Body of pancreas (tissue), 4 donors: ENCODE measurements at regions not wholly inside any gene's neighbourhood (a gene's known extent, or its start where the extent isn't known, plus 50 kb on each side); places are given as distances from the start of the nearest gene placed in this dataset.

Source experiments
- POLR2A ChIP-seq, 3 donors: fragments of 450-650 bp; IDR thresholded peaks; one replicate each; pipeline ENCODE4 v1.6.1; 2016; ENCODE audit warnings: antibody characterized with exemption in 3 of 3, mild to moderate bottlenecking in 2 of 3
- TF ChIP-seq, protein P1 (sequence below), 7 experiments: fragments of 450-650 bp in 4 of 7; fragments of 200-600 bp in 3 of 7; sonication (generic) in 3 of 7; IDR thresholded peaks; one replicate each; pipeline ENCODE4 v1.5.1; 2016 to 2019; ENCODE audit warnings: antibody characterized with exemption in 7 of 7

DNA sequence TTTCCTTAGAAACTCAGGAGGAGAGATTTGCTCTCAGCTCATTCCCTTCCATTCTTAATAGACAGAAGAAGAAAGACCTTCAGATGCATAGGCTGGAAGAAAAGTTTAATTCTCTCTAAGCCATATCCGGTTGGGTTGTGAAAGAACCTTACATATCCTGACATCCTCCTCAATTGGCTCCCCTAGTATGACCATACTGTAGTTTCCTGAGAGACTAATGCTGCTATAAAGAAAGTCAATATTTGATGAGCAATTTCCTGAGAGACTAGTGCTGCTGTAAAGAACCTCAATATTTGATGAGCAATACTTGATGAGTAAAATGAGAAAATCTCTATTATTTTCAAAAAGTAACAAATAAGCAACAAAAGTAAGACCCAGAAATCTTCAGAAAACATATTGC is 888.5 kb upstream of the SORCS1 start:
- TF ChIP-seq, protein P1, sequence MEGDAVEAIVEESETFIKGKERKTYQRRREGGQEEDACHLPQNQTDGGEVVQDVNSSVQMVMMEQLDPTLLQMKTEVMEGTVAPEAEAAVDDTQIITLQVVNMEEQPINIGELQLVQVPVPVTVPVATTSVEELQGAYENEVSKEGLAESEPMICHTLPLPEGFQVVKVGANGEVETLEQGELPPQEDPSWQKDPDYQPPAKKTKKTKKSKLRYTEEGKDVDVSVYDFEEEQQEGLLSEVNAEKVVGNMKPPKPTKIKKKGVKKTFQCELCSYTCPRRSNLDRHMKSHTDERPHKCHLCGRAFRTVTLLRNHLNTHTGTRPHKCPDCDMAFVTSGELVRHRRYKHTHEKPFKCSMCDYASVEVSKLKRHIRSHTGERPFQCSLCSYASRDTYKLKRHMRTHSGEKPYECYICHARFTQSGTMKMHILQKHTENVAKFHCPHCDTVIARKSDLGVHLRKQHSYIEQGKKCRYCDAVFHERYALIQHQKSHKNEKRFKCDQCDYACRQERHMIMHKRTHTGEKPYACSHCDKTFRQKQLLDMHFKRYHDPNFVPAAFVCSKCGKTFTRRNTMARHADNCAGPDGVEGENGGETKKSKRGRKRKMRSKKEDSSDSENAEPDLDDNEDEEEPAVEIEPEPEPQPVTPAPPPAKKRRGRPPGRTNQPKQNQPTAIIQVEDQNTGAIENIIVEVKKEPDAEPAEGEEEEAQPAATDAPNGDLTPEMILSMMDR (IDR thresholded peaks at IDR 0.05) = no peak
- no peak for TF ChIP-seq POLR2A (IDR thresholded peaks at IDR 0.05)
